Activated T-cell treated with anti-CD3 and anti-CD28 coated beads, Interleukin-2, amount 50 U/mL, for 48 hours (primary cell): ENCODE measurements at regions not wholly inside any gene's neighbourhood (a gene's known extent, or its start where the extent isn't known, plus 50 kb on each side); places are given as distances from the start of the nearest gene placed in this dataset.
A peak's percentile ranks its signal among the peaks of the same experiment; 100 is the strongest.
"Not testable (repeated sequence)": the region's sequence is repeated elsewhere in the genome, so short reads cannot be mapped to it uniquely, and the experiment has no call there.

Source experiments
- DNase-seq, 2 experiments: peaks; one replicate each; pipeline ENCODE4 v3.0.0-alpha.2; 2020

DNA sequence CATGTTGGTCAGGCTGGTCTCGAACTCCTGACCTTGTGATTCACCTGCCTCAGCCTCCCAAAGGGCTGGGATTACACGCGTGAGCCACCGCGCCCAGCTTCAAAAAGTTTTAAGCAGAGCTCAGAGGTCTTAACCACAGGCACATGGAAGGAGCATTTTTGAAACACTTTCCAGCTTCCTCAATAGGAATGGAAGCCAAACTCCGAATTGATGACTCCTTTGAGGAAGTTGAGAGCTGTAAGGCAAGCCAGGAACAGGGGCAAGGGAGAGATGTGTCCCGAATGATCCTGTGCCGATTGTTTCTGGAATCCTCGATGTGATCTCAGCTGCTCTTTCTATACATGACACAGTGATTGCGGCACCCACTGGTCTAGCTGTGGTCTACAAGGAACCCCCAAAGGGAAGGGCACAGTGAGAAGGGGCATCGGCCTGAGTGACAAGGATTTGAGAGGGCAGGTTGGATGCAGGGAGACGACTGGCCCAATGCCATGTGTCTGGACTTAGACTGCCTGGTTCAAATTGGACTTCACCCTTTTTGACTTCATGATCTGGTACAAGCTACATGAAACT, 116.2 kb downstream of the ADRA2C start:
- not testable (repeated sequence) for DNase-seq

DNA sequence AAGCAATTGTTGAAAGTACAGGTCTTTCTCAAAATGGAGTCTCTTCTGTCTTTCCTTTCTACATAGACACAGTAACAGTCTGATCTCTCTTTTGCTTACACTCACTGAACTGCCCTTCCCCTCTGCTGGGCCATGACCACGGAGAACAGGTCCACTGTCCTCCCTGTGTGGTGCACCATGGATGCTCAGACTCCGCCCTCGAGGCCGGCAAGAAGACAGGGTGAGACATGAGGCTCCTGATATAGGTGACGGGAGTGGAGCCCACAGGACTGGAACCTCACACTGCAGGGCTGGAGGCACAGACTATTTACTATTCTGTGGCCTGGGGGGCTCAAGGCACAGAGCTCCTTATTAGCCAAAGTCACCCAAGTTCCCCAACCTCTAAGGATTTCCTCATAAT, 118.1 kb downstream of the ADRA2C start:
- DNase-seq = not testable (repeated sequence)

DNA sequence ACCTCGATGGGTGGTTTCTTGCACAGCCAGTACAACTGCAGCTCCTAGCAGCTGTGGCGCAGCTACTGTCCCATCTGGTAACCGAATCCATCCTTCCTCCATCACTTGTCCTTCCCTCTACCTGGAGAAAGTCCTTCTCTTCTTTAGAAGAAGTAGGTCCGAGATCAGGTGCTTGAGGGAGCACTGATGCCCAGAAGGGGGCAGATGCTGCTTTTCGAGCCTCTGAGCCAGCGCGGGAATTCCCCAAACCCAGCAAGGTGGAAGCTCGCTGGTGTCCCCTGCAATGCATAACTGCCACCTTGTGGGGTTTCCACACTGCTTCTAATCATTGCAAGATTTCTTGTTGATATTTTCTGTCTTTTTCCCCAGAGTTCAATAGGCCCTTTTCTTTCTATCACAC, 127.4 kb downstream of the ADRA2C start:
- peak; percentile 27 to 54 for DNase-seq

DNA sequence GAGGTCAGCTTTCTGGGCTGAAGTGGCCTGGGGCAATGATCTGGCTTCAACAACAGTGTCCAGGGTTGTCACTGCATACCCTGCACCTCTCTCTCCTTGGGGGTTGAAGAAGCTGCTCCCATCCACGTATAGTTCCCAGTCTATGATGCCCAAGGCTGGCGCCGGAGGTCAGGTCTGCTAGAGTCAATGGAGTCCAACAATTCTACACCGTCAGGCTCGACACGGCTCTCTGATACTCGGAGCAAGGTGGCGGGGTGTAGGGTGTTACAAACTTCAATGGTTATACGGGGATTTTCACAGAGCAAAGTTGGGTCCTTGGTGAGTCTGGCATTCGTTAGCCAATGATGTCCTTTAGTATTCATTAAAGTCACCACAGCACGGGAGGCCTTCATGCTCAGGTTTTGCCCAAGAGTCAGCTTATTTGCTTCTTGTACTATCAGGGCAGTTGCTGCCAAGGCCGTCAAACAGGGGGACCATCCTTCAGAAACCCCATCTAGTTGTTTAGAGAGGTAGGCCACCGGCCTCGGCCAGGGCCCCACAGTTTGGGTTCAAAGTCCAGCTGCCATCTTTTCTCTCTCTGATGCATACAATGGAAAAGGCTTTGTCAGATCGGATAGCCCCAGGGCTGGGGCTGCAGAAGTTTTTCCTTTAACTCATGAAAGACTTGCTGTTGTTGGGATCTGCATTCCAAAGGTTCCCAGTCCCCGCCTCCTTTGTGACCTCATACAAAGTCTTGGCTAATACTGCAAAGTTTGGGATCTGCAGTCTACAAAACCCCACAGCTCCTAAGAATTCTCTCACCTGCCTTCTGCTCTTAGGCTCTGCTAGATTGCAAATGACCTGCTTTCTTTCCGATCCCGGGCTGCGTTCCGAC, 128.1 kb downstream of the ADRA2C start:
- not testable (repeated sequence) for DNase-seq

DNA sequence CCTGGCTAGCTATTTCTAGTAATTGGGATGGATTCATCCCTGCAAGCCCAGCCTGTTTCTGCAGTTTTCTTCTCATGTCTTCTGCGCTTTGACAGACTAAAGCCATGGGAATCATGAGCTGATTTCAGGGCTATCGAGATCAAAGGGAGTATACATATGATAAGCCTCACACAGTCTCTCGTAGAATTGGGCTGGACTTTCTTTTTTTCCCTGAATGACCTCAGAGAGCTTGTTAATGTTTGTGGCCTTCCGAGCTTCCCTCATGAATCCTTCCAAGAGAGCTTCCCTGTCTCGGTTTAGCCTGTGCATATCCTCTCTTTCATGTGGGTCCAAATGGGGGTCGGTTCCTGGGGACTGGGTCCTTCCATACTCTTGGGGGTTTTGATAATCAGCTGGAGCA, 130.3 kb downstream of the ADRA2C start:
- no peak for DNase-seq

DNA sequence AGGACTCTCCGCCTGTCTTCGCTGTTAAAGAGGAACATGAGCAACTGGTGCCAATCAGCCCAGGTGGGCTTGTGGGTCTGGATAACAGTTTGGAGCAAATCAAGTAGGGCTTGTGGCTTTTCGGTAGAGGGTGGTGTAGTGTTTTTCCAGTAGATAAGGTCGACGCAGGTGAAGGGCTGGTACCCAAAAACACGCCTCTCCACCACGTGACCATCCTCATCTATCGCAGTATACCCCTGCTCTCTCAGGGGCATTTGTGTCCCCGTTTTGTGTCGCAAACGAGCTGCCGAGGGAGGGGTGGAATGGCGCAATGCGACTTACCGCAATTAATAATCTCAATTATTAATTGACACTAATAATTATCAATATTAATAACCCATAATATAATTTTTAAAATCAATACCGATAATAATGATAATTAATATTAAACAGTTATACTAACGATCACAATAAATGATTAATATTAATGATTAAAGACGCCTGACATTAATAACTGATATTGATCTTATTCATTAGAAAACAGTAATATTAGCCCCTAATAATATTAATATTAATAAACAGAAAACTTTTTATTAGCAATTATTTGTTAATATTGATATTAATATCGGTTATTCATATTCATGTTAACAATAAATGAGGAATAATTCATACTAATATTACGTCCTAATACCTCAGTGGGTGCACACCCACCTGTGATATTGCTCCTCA, 130.8 kb downstream of the ADRA2C start:
- not testable (repeated sequence) for DNase-seq

DNA sequence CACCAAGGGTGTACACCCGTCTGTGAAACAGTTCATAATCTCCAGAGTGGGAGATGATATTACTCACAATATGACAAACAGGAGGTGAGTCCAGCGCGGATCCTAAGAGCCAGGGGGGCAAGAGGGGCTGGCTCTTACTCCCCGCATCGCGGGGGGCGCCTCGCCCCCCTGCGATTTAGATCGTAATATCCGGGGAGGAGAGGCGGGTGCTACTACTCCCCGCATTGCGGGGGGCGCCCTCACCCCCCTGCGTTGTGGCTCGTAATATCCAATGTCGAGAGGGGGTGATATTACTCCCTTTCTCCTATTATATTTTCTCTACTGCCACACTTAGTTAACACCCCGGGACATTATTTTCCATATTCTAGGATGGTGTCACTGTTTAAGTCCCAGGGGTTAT, 131.9 kb downstream of the ADRA2C start:
- DNase-seq = no peak

DNA sequence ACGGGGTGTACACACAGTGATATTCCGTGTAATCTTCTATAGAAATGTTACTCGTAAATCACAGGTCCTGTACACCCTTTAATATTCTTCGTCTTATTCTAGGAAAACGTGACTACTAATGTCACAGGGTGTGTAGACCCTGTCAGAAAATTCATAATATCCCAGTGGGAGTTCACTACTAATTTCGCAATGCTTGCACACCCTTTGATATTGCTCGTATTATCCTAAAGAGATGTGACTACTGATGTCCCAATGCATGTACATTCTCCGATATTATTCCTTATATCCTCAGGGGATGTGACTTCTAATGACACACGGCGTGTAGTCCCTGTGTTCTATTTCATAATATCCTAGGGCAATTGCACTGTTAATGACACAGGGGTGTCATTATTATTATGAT, 132.7 kb downstream of the ADRA2C start:
- DNase-seq = not testable (repeated sequence)

DNA sequence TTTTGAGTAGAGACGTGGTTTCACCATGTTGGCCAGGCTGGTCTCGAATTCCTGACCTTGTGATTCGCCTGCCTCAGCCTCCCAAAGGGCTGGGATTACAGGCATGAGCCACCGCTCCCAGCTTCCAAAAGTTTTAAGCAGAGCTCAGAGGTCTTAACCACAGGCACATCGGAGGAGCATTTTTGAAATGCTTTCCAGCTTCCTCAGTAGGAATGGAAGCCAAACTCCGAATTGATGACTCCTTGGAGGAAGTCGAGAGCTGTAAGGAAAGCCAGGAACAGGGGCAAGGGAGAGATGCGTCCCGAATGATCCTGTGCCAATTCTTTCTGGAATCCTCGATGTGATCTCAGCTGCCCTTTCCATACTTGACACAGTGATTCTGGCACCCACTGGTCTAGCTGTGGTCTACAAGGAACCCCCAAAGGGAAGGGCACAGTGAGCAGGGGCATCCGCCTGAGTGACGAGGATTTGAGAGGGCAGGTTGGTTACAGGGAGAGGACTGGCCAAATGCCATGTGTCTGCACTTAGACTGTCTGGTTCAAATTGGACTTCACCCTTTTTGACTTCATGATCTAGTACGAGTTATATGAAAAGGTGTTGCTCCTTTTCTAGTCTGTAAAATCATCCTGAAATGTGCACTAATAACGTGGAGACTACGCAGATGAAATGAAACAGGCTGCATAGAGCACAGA, 138.2 kb downstream of the ADRA2C start:
- DNase-seq = not testable (repeated sequence)

DNA sequence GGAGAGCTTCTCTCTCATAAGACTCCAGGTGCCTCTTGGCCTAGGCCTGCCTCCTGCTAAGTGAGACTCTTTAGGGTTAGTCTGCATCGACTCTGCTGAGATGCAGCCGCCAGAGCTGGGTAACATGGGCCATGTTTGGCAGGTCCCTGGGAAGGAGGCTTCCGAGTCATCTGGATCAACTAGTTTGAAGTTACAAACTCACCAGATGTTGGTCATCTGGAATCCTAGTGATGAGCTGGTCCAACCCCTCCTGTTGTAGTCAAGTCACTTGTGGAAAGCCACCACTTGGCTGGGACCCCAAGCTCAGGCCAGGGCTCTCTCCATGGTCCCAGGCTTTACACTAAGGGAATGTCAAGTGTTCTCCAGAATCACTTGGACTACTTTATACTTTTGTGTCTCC, 143.4 kb downstream of the ADRA2C start:
- DNase-seq = not testable (repeated sequence)

DNA sequence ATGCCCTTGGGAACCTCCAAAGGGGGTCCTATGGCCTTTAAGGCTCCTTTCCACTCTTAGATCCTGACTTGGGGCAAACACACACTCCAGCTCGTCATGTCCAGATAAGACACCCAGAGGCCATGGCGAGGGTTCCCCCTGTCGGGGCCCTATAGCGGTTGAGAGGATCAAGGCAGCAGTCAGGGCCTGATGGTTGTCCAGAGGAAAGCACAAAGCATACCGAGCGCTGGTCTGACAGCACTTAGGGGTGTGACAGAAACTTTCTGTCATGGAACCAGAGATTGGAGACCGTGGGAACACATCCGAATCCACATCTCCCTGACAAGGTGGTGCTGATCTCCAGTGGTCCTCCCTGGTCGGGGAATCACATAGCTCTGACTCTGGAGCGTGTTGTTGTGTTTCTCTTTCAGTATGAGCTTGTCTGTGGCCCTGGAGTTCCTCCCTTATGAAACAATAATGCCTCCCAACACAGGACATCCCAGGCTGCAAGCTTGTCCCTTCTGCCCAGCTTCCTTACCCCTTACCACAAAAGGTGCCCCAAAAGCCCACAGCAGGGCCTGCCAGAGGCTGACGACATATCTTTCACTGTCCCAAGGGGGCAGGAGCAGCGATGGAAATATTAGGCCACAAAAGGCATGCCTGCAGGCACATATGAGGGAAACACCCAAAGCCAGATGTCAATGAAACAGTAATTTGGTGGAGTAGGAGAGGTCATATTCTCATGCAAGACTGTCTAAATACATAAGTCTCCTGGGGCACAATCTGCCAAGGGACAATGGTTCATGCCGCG, 144.2 kb downstream of the ADRA2C start:
- not testable (repeated sequence) for DNase-seq

DNA sequence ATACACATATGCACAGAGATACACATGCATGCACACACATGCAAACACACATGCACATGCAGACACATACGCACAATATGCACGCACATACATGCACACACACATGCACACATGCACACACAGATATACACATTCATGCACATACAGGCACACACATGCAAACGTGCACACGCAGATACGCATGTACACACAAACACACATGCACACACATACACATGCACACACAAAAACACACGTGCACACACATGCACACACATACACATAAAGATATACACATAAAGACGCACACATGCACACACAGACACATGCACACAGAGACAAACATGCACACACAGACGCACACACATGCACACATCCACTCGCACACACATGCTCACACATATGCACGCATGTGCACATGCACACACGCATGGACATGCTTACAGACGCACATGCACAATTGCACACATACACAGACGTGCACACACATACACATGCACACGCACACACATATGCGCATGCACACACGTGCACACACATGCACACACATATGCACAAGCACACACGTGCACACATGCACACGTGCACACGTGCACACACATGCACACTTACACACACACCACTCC, 145.2 kb downstream of the ADRA2C start:
- DNase-seq = no peak

DNA sequence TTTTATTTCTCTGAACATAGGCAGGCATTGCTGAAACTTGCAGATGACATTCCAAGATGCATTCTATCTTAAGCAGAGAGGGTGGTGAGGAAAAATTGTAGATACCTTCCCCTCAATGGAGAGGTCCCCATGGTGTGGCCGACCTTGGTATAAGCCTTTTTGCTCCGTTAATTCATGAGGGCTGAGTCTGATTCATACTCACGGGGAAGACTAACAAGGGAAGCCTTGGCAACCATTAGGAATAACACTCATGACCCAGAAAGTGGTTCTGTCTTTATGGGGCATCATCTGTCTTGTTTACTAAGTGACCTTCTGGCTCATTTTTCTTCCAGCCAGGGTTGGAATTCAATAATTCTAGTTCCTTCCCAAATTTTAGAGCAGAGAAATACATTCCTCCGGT, 148.3 kb downstream of the ADRA2C start:
- not testable (repeated sequence) for DNase-seq

DNA sequence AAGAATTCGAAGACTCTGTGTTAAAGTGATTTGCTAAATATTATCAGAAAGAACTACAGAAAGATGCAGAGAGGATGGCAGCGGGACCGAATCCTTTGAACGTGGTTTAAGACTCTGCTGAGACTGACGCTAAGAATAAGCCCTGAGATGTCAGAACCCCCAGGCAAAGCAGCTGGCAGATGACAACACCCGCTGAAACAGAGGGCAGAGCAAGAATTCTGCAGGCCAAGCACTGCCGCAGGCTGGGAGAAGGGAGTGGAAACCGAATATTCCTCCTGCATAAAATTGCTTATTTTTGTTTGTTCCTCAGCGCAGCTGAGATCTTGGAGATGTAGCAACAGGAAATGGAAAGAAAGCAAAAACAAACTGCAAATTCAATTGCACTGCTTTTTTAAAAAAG, 153.3 kb downstream of the ADRA2C start:
- not testable (repeated sequence) for DNase-seq

DNA sequence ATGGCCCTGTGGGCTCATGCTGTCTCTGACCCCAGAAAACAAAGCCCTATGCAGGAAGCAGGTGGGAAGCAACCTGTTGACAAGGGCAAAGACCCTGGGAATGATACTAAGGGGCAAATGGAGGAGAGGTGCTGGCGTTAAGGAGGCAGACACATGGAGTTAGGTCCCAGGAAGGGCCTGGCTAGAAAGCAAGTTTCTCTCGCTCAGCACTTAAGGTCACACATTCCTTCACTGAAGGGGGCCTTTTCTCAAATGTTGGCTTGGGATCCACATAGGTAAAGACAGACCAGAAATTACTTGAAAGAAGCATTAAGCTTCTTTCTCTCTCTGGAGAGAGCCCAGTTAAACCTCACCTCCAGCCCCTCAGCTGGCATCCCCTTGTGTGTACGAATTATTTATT, 155.7 kb downstream of the ADRA2C start:
- not testable (repeated sequence) for DNase-seq

DNA sequence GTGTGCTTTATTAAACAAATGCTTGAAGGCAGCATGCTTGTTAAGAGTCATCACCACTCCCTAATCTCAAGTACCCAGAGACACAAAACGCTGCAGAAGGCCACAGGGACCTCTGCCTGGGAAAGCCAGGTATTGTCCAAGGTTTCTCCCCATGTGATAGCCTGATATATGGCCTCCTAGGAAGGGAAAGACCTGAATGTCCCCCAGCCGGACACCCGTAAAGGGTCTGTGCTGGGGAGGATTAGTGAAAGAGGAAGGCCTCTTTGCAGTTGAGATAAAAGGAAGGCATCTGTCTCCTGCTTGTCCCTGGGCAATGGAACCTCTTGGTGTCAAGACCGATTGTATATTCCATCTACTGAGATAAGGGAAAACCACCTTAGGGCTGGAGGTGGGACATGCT, 159.7 kb downstream of the ADRA2C start:
- not testable (repeated sequence) for DNase-seq

DNA sequence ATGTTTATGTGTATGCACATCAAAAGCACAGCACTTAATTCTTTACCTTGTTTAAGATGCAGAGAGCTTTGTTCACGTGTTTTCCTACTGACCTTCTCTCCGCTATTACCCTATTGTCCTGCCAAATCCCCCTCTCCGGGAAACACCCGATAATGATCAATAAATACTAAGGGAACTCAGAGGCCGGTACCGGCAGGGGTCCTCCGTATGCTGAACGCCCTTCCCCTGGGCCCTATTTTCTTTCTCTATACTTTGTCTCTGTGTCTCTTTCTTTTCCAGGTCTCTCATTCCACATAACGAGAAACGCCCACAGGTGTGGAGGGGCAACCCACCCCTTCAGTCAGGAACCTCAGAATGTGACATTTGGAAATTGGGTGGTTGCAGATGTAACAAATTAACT, 160.1 kb downstream of the ADRA2C start:
- not testable (repeated sequence) for DNase-seq

DNA sequence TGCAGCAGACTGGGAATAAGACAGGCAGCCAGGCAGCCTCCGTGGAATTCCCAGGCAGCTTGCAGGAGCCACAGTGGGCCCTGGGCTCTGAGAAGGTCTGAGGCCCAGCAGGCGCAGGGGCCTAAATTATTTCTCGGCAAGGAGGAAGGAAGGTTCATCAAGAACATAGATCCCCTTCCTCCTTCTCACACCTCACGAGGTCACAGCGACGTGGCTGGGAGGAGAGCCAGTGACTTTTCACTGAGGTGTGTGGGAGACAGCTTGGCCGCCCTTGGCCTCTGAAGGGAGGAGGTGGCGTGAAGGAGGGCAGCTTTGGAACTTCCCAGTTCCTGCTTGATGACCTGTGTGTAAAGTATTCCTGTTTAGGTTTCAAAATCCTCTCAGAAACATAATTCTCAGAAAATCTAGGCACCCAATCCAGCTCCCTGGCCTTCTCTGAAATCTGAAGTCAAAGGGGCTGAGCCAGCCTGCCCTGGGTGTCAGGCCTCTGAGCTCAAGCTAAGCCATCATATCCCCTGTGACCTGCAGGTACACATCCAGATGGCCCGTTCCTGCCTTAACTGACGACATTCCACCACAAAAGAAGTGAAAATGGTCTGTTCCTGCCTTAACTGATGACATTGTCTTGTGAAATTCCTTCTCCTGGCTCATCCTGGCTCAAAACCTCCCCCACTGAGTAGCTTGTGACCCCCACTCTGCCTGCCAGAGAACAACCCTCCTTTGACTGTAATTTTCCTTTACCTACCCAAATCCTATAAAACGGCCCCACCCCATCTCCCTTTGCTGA, 161.0 kb downstream of the ADRA2C start:
- DNase-seq = not testable (repeated sequence)

DNA sequence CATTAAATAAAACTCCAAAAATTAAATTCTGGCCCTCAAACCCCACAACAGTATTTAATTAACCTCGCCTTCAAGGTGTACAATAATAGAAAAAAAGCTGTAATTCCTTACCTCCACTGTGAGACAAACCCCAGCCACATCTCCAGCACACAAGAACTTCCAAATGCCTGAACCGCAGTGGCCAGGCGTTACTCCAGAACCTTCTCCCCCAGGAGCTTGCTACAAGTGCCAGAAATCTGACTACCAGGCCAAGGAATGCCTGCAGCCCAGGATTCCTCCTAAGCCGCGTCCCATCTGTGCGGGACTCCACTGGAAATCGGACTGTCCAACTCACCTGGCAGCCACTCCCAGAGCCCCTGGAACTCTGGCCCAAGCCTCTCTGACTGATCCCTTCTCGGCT, 163.2 kb downstream of the ADRA2C start:
- DNase-seq = not testable (repeated sequence)

DNA sequence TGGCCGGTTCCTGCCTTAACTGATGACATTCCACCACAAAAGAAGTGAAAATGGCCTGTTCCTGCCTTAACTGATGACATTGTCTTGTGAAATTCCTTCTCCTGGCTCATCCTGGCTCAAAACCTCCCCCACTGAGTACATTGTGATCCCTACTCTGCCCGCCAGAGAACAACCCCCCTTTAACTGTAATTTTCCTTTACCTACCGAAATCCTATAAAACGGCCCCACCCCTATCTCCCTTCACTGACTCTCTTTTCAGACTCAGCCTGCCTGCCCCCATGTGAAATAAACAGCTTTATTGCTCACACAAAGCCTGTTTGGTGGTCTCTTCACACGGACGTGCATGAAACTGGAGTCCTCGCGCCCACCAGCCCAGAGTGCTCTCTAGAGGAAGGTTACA, 166.5 kb downstream of the ADRA2C start:
- DNase-seq = not testable (repeated sequence)

DNA sequence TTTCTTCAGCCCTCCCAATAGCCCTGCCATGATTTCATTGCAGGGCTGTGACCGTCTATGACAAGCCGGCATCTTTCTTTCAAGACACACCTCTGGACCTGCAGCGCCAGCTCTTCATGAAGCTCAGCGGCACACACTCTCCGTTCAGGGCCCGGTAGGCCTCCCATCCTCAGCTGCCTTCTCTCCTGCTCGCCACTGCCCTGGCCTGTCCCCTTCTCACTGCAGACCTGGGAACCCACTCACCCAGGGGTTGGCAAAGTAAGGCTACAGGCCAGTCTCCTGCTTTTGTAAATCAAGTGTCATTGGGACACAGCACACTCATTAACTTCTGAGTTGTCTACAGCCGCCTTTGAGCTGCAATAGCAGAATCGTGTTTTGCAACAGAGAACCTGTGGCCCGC, 169.2 kb downstream of the ADRA2C start:
- DNase-seq = not testable (repeated sequence)
